Activated CD8-positive, alpha-beta T cell treated with anti-CD3 and anti-CD28 coated beads for 36 hours (primary cell): ENCODE measurements at regions not wholly inside any gene's neighbourhood (a gene's known extent, or its start where the extent isn't known, plus 50 kb on each side); places are given as distances from the start of the nearest gene placed in this dataset.

ENCODE experiments used
- ATAC-seq: fragments of 200-7000 bp; cut with Tn5 transposase; one replicate; pipeline ENCODE4 v1.10.0; 2021; ENCODE audit warnings: mild to moderate bottlenecking, moderate library complexity
- CTCF ChIA-PET: fragments of 350-600 bp; sonication (Branson Sonifier 250); formaldehyde crosslinking; loops from one replicate; lab custom pipeline; 2021; ENCODE audit warnings: antibody characterized with exemption; lab: Charles Lee
- POLR2A ChIA-PET: fragments of 350-600 bp; sonication (Branson Sonifier 250); formaldehyde crosslinking; loops from one replicate; lab custom pipeline; 2021; ENCODE audit warnings: antibody characterized with exemption; lab: Charles Lee
- DNase-seq: peaks from one replicate; pipeline ENCODE4 v3.0.0-alpha.2; 2020
- H3K27ac Mint-ChIP-seq: one replicate; pipeline ENCODE4 v1.8.0; 2021; ENCODE audit warnings: mild to moderate bottlenecking, mixed read lengths
- H3K27me3 Mint-ChIP-seq: one replicate; pipeline ENCODE4 v1.8.0; 2021; ENCODE audit warnings: mixed read lengths
- H3K36me3 Mint-ChIP-seq: one replicate; pipeline ENCODE4 v1.8.0; 2021; ENCODE audit warnings: low read depth, mixed read lengths
- H3K4me1 Mint-ChIP-seq: one replicate; pipeline ENCODE4 v1.8.0; 2021; ENCODE audit warnings: low read depth, mixed read lengths
- H3K4me3 Mint-ChIP-seq: one replicate; pipeline ENCODE4 v1.8.0; 2021; ENCODE audit warnings: mild to moderate bottlenecking, moderate library complexity, mixed read lengths
- H3K9me3 Mint-ChIP-seq: one replicate; pipeline ENCODE4 v1.8.0; 2021; ENCODE audit warnings: mixed read lengths
- intact Hi-C: fragments of 100-400 bp; cut with micrococcal nuclease; formaldehyde crosslinking; loops from one replicate; pipeline ENCODE4 v1.10.0; 2022
- TF ChIP-seq, protein P1 (sequence below): fragments of 200-600 bp; IDR thresholded peaks from one replicate; pipeline ENCODE4 v1.8.0; 2022; ENCODE audit warnings: antibody characterized with exemption, mild to moderate bottlenecking

- Mint-ChIP-seq H3K27me3 (no peaks in the 10 kb centered on the region), H3K9me3 (peaks cover 9% of the 10 kb centered on the region), H3K4me3 (no peak overlapping the region), H3K27ac (no peak overlapping the region), H3K4me1 (peaks cover 20% of the 10 kb centered on the region), H3K36me3 (peaks cover 5% of the 10 kb centered on the region)
- ATAC-seq (no peak), DNase-seq (no peak)
- intact Hi-C loops = no loop called here
- POLR2A ChIA-PET = interaction anchor here (0.6 kb wide), 1 partner anchor 172 kb away, joined by 4 read pairs; no protein-coding TSS in a partner anchor
- TF ChIP-seq, protein P1, sequence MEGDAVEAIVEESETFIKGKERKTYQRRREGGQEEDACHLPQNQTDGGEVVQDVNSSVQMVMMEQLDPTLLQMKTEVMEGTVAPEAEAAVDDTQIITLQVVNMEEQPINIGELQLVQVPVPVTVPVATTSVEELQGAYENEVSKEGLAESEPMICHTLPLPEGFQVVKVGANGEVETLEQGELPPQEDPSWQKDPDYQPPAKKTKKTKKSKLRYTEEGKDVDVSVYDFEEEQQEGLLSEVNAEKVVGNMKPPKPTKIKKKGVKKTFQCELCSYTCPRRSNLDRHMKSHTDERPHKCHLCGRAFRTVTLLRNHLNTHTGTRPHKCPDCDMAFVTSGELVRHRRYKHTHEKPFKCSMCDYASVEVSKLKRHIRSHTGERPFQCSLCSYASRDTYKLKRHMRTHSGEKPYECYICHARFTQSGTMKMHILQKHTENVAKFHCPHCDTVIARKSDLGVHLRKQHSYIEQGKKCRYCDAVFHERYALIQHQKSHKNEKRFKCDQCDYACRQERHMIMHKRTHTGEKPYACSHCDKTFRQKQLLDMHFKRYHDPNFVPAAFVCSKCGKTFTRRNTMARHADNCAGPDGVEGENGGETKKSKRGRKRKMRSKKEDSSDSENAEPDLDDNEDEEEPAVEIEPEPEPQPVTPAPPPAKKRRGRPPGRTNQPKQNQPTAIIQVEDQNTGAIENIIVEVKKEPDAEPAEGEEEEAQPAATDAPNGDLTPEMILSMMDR = no peak
- CTCF ChIA-PET = interaction anchor here (1.0 kb wide), 1 partner anchor 23 kb away, joined by 3 read pairs; no protein-coding TSS in a partner anchor
Measured at GRCh38 chr21:17712887-17713286, 100.2 kb upstream of the BTG3 start.

DNA sequence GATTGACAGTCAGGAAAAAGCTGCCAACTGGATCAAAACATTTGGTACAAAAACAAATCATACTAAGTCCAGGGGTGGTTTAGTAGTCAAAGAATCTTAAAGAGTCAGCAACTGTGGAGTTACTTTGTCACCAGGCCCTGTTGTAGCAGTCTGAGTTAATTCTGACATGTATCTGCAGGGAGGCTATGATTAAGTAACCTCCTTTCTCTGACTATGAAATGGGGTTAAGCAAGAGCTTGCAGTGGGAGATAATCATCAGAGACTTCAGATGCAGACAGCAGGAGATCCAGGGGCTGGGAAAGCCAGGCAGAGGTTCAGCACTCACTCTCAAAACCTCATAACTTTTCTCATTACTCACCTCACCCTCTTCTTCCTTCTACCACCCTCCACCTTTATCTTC is 99.2 kb upstream of the BTG3 start:
- intact Hi-C loops = no loop called here
- ChIA-PET CTCF (interaction anchor here (1.2 kb wide), 1 partner anchor 23 kb away, joined by 3 read pairs; no protein-coding TSS in a partner anchor), POLR2A (interaction anchor here (0.8 kb wide), 1 partner anchor 70 kb away, joined by 3 read pairs; no protein-coding TSS in a partner anchor)
- H3K9me3 Mint-ChIP-seq = peaks cover 13% of the 10 kb centered on the region
- H3K4me1 Mint-ChIP-seq = peaks cover 20% of the 10 kb centered on the region
- peaks cover 5% of the 10 kb centered on the region for H3K36me3 Mint-ChIP-seq
- ATAC-seq = no peak
- DNase-seq = no peak
- no peak overlapping the region for H3K27ac Mint-ChIP-seq
- H3K27me3 Mint-ChIP-seq = no peaks in the 10 kb centered on the region
- no peak overlapping the region for H3K4me3 Mint-ChIP-seq
- TF ChIP-seq, protein P1 = no peak

GRCh38 chr21:17709266-17709611 is 96.5 kb upstream of the BTG3 start:
- Mint-ChIP-seq H3K27ac (no peak overlapping the region), H3K27me3 (no peaks in the 10 kb centered on the region), H3K36me3 (peaks cover 8% of the 10 kb centered on the region), H3K4me3 (no peak overlapping the region), H3K9me3 (peaks cover 20% of the 10 kb centered on the region), H3K4me1 (peaks cover 20% of the 10 kb centered on the region)
- peak; percentile 95 for ATAC-seq
- peak; percentile 19 for DNase-seq
- POLR2A ChIA-PET = no interaction called here
- TF ChIP-seq, protein P1 = no peak
- CTCF ChIA-PET = no interaction called here
- intact Hi-C loops = loop anchor here (5.0 kb wide), 1 partner anchor 73 kb away; no protein-coding TSS in a partner anchor

- POLR2A ChIA-PET = no interaction called here
- Mint-ChIP-seq H3K27me3 (no peaks in the 10 kb centered on the region), H3K36me3 (peaks cover 8% of the 10 kb centered on the region), H3K4me1 (peaks cover 20% of the 10 kb centered on the region), H3K4me3 (no peak overlapping the region), H3K9me3 (peaks cover 20% of the 10 kb centered on the region), H3K27ac (no peak overlapping the region)
- no peak for DNase-seq
- CTCF ChIA-PET = no interaction called here
- intact Hi-C loops = loop anchor here (5.0 kb wide), 1 partner anchor 74 kb away; no protein-coding TSS in a partner anchor
- TF ChIP-seq, protein P1 = no peak
- ATAC-seq = peak; percentile 22
Measured at GRCh38 chr21:17708522-17709265, 96.0 kb upstream of the BTG3 start.

DNA sequence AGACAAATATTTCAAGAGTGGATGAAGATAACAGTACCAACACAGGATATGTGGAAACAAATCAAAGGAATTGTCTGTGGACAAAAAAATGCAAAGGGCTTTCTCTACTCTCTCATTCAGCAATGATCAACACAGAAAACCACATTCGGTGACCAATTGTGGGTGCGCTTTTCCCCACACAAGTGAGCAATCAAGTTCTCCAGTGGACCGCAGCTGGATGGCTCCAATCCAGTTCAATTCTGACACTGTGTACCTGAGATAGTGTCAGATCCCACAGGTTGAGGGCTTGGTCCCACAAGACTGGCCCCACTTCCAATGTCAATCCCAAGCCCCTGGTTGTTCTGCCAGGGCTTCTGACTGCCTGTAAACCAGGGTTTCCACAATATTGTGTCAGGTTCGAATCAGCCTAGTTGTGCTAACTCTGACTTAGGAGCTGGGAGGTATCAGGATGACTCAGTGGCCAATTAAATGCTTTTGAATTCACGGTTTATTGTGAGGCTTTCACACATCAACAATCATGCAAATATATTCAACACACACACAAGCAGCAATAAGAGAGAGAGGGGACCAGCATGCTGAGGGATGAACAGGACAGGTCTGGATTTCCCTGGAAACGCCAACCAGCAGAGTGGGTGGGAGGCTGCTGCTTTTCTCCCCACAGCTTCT is 87.0 kb upstream of the BTG3 start:
- no peak overlapping the region for H3K27ac Mint-ChIP-seq
- peaks cover 10% of the 10 kb centered on the region for H3K9me3 Mint-ChIP-seq
- intact Hi-C loops = no loop called here
- ATAC-seq (no peak), DNase-seq (no peak)
- no peaks in the 10 kb centered on the region for H3K27me3 Mint-ChIP-seq
- peaks cover 12% of the 10 kb centered on the region for H3K4me1 Mint-ChIP-seq
- H3K4me3 Mint-ChIP-seq = no peak overlapping the region
- ChIA-PET POLR2A (interaction anchor here (0.7 to 0.8 kb wide), 2 partner anchors 64 to 78 kb away, joined by 3 read pairs; no protein-coding TSS in a partner anchor), CTCF (interaction anchor here (1.0 to 1.4 kb wide), 2 partner anchors 11 to 20 kb away, joined by 4 to 5 read pairs; no protein-coding TSS in a partner anchor)
- H3K36me3 Mint-ChIP-seq = no peaks in the 10 kb centered on the region
- TF ChIP-seq, protein P1 = no peak
